CD14-positive monocyte (primary cell): ENCODE measurements at regions not wholly inside any gene's neighbourhood (a gene's known extent, or its start where the extent isn't known, plus 50 kb on each side); places are given as distances from the start of the nearest gene placed in this dataset.

Experiments
- DNase-seq, 3 donors: peaks; one replicate each; pipeline ENCODE4 v3.0.0-alpha.2; 2011 to 2022
- H2AFZ ChIP-seq: 2 replicates; pipeline ENCODE4 v1.6.0; 2012; ENCODE audit warnings: mild to moderate bottlenecking, low read depth, low read length, inconsistent platforms; ENCODE audit not compliant: insufficient read depth, poor library complexity, severe bottlenecking
- H3K27ac ChIP-seq, 2 donors: 1 replicate in 1 of 2; 2 replicates in 1 of 2; pipeline ENCODE4 v1.5.1; 2012 to 2013; ENCODE audit warnings: low read length in 2 of 2, control low read depth in 1 of 2, inconsistent platforms in 1 of 2, low read depth in 1 of 2, mild to moderate bottlenecking in 1 of 2
- H3K27me3 ChIP-seq, 2 donors: one replicate each; pipeline versions ENCODE4 v1.6.0 to v1.6.1; 2011 to 2013; ENCODE audit warnings: low read length in 2 of 2; ENCODE audit not compliant: control insufficient read depth in 2 of 2, insufficient read depth in 2 of 2
- H3K36me3 ChIP-seq, 2 donors: replicated peaks in 1 of 2; 1 replicate in 1 of 2; 2 replicates in 1 of 2; pipeline versions ENCODE4 v1.5.1 to v1.6.1; 2012 to 2013; ENCODE audit warnings: low read length in 2 of 2, control low read depth in 1 of 2, inconsistent platforms in 1 of 2, mild to moderate bottlenecking in 1 of 2; ENCODE audit not compliant: insufficient read depth in 2 of 2, control insufficient read depth in 1 of 2
- H3K4me1 ChIP-seq, 2 donors: 1 replicate in 1 of 2; 2 replicates in 1 of 2; pipeline versions ENCODE4 v1.5.1 to v1.6.1; 2012 to 2013; ENCODE audit warnings: low read length in 2 of 2, control low read depth in 1 of 2, inconsistent platforms in 1 of 2, mild to moderate bottlenecking in 1 of 2, moderate library complexity in 1 of 2; ENCODE audit not compliant: insufficient read depth in 2 of 2, control insufficient read depth in 1 of 2
- H3K4me2 ChIP-seq: replicated peaks from 2 replicates; pipeline ENCODE3; 2012; ENCODE audit warnings: low read length, moderate library complexity, mild to moderate bottlenecking; ENCODE audit not compliant: poor library complexity, severe bottlenecking; ENCODE audit errors: extremely low read depth
- H3K4me3 ChIP-seq, 3 experiments: fragments of 200-600 bp in 1 of 3; sonication (generic) in 1 of 3; replicated peaks in 1 of 3; 1 replicate in 2 of 3; 2 replicates in 1 of 3; pipeline ENCODE4 v1.5.1; 2011 to 2013; ENCODE audit warnings: low read length in 3 of 3, mild to moderate bottlenecking in 3 of 3, control low read depth in 2 of 3, low read depth in 2 of 3, inconsistent platforms in 1 of 3, moderate library complexity in 1 of 3
- H3K79me2 ChIP-seq: 2 replicates; pipeline ENCODE4 v1.6.0; 2012; ENCODE audit warnings: mild to moderate bottlenecking, control low read depth, inconsistent platforms, low read length, moderate library complexity; ENCODE audit not compliant: insufficient read depth
- H3K9ac ChIP-seq: 2 replicates; pipeline ENCODE4 v1.6.0; 2017; ENCODE audit warnings: low read length, mild to moderate bottlenecking; ENCODE audit not compliant: insufficient read depth, poor library complexity, severe bottlenecking
- H3K9me3 ChIP-seq, 2 donors: replicated peaks in 1 of 2; 1 replicate in 1 of 2; 2 replicates in 1 of 2; pipeline versions ENCODE4 v1.5.1 to v1.6.1; 2012 to 2013; ENCODE audit warnings: low read length in 2 of 2, control low read depth in 1 of 2; ENCODE audit not compliant: control insufficient read depth in 1 of 2, insufficient read depth in 1 of 2
- H4K20me1 ChIP-seq: 2 replicates; pipeline ENCODE4 v1.6.0; 2012; ENCODE audit warnings: mild to moderate bottlenecking, low read length, control low read depth, moderate library complexity; ENCODE audit not compliant: insufficient read depth
- H3K27ac Mint-ChIP-seq, 7 donors: one replicate each; pipeline ENCODE4 v1.8.0; 2020; ENCODE audit warnings: mild to moderate bottlenecking in 7 of 7, mixed read lengths in 7 of 7, moderate library complexity in 6 of 7, inconsistent platforms in 2 of 7
- H3K27me3 Mint-ChIP-seq, 3 donors: one replicate each; pipeline ENCODE4 v1.8.0; 2021 to 2022; ENCODE audit warnings: low read depth in 3 of 3, mild to moderate bottlenecking in 3 of 3, mixed read lengths in 3 of 3, moderate library complexity in 3 of 3, inconsistent platforms in 1 of 3
- H3K36me3 Mint-ChIP-seq, 2 donors: one replicate each; pipeline ENCODE4 v1.8.0; 2020; ENCODE audit warnings: mixed read lengths in 2 of 2, inconsistent platforms in 1 of 2, mild to moderate bottlenecking in 1 of 2
- H3K4me1 Mint-ChIP-seq: one replicate; pipeline ENCODE4 v1.8.0; 2020; ENCODE audit warnings: mild to moderate bottlenecking, mixed read lengths
- H3K4me3 Mint-ChIP-seq, 2 donors: one replicate each; pipeline ENCODE4 v1.8.0; 2020; ENCODE audit warnings: mild to moderate bottlenecking in 2 of 2, mixed read lengths in 2 of 2, moderate library complexity in 1 of 2
- H3K9me3 Mint-ChIP-seq, 7 donors: one replicate each; pipeline ENCODE4 v1.8.0; 2020 to 2022; ENCODE audit warnings: mixed read lengths in 7 of 7, mild to moderate bottlenecking in 6 of 7, moderate library complexity in 6 of 7, inconsistent platforms in 2 of 7
- CTCF ChIP-seq: fragments of 200-600 bp; IDR thresholded peaks from one replicate; pipeline ENCODE4 v1.8.0; 2022; ENCODE audit warnings: antibody characterized with exemption, mild to moderate bottlenecking
- WGBS: methylation state at CpG from one replicate; pipeline ENCODE4 v1.1.5; 2013; ENCODE audit warnings: missing lambda C conversion rate; ENCODE audit not compliant: insufficient coverage; 5-methylcytosine and 5-hydroxymethylcytosine counted together
- intact Hi-C, 2 donors: fragments of 100-400 bp; cut with micrococcal nuclease; formaldehyde crosslinking; loops; one replicate each; pipeline versions ENCODE4 v1.15.0 to v1.15.1; 2023

DNA sequence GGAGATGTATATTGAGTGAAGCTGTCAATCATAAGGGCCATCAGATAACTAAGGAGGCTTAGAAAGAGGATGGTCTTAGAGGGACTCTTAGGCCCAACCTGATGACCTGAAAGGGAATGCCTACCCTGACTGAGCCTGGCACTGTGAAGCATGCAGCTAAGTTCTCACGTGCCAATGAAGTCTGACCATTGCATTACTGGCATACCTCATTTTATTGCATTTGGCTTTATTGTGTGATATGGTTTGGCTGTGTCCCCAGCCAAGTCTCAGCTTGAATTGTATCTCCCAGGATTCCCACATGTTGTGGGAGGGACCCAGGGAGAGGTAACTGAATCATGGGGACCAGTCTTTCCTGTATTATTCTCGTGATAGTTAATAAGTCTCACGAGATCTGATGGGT, 421.6 kb upstream of the SGCD start:
- H3K36me3 Mint-ChIP-seq: no peaks in the 10 kb centered on the region
- H3K27me3 Mint-ChIP-seq: no peaks in the 10 kb centered on the region
- no peak overlapping the region for H3K9ac ChIP-seq
- no peak for DNase-seq
- H3K79me2 ChIP-seq: no peaks in the 10 kb centered on the region
- intact Hi-C loops: no loop called here
- H2AFZ ChIP-seq: no peak overlapping the region
- no peak overlapping the region for H3K4me3 Mint-ChIP-seq
- no peaks in the 10 kb centered on the region for H3K27me3 ChIP-seq
- no peak overlapping the region for H3K4me2 ChIP-seq
- no peaks in the 10 kb centered on the region for H4K20me1 ChIP-seq
- no peak overlapping the region for H3K27ac Mint-ChIP-seq
- H3K4me3 ChIP-seq: no peak overlapping the region
- H3K27ac ChIP-seq: no peak overlapping the region
- no peak for TF ChIP-seq CTCF
- H3K36me3 ChIP-seq: no peaks in the 10 kb centered on the region
- H3K9me3 Mint-ChIP-seq: peaks cover 0 to 2% (median 0%) of the 10 kb centered on the region in 7 donors
- no peaks in the 10 kb centered on the region for H3K4me1 Mint-ChIP-seq
- no peaks in the 10 kb centered on the region for H3K4me1 ChIP-seq
- 100% methylated on average over 1 of the region's 3 CpGs for WGBS
- H3K9me3 ChIP-seq: no peaks in the 10 kb centered on the region

DNA sequence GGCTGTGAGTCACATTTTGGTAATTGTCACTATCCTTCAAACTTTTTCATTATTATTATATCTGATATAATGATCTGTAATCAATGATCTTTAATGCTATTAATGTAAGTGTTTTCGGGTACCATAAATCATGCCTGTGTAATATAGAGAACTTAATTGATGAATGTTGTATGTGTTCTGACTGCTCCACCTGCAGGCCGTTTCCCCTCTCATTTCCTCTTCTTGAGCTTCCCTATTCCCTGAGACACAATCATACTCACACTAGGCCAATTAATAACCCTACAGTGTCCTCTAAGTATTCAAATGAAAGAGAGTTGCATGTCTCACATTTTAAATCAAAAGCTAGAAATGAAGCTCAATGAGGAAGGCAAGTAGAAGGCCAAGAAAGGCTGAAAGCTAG, 420.9 kb upstream of the SGCD start:
- DNase-seq: no peak

More for the DNA sequence above, 420.9 kb upstream of the SGCD start:
- H3K36me3 Mint-ChIP-seq: no peaks in the 10 kb centered on the region
- Histone ChIP-seq H3K79me2 (no peaks in the 10 kb centered on the region), H3K27ac (no peak overlapping the region), H4K20me1 (no peaks in the 10 kb centered on the region), H3K9me3 (no peaks in the 10 kb centered on the region), H3K27me3 (no peaks in the 10 kb centered on the region), H3K9ac (no peak overlapping the region), H3K4me1 (no peaks in the 10 kb centered on the region), H3K36me3 (no peaks in the 10 kb centered on the region), H3K4me3 (no peak overlapping the region), H2AFZ (no peak overlapping the region), H3K4me2 (no peak overlapping the region)
- no peak overlapping the region for H3K4me3 Mint-ChIP-seq
- H3K4me1 Mint-ChIP-seq: no peaks in the 10 kb centered on the region
- WGBS: no CpG with 5 or more reads among the region's 2 CpGs
- peaks cover 0 to under 1% (median 0%) of the 10 kb centered on the region in 7 donors for H3K9me3 Mint-ChIP-seq
- intact Hi-C loops: no loop called here
- H3K27ac Mint-ChIP-seq: no peak overlapping the region
- no peak for TF ChIP-seq CTCF
- H3K27me3 Mint-ChIP-seq: no peaks in the 10 kb centered on the region
